GM12878 (cell line): ENCODE measurements at regions not wholly inside any gene's neighbourhood (a gene's known extent, or its start where the extent isn't known, plus 50 kb on each side); places are given as distances from the start of the nearest gene placed in this dataset.

ENCODE experiments used
- ASH2L ChIP-seq: fragments of 300-600, 200-600 bp; sonication (generic); IDR thresholded peaks from 2 replicates; pipeline ENCODE4 v1.6.1; 2017; ENCODE audit warnings: low read depth, mild to moderate bottlenecking, borderline replicate concordance
- IKZF1 ChIP-seq: fragments of 450-650 bp; conservative IDR thresholded peaks from 2 replicates; pipeline ENCODE4 v1.6.1; 2017; ENCODE audit warnings: antibody characterized with exemption, mild to moderate bottlenecking

DNA sequence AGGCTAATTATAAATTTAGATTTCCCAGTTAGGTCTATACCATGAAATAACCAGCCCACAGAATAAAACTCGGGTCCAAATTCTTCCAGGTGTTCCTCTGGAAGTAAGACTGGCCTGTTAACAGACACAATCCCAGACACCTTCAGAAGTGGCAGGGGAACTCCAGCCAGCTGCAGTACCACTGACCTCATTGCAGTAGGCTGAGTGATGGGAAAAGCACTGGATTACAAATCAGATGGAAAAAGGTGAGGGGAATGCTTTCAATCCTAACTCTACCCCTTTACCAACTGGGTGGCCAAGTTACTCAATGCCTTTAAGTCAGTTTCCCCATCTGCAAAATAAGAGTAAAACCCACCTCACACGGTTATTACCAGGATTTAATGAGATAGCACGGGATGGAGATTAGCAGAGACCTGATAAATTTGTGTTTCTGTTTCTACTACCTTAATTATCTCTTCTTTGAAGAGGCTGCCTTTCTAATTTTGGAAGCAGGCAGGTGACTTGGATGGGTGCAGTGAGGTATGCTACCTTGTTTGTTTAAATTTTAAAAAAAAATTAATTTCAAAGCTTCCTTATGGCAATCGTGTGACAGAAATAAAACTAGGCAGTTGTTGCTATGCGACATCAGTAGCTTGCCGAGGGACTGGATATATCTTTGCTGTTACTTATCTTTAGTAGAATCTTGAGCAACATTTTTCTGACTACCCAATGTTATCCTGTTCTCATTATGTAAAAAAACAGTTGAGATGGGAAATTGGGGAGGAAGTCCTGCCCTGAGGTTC is 167.3 kb upstream of the GRIN2B start:
- peak; percentile 59 for TF ChIP-seq IKZF1
- TF ChIP-seq ASH2L = no peak
